ENCODE measurements at regions not wholly inside any gene's neighbourhood (a gene's known extent, or its start where the extent isn't known, plus 50 kb on each side); places are given as distances from the start of the nearest gene placed in this dataset.

- H3K27ac ChIP-seq (ENCODE audit: extremely low read depth, low read depth, low read length), result no peak overlapping the region
- H4K20me1 ChIP-seq (replicated peaks; ENCODE audit: control insufficient read depth, insufficient read depth, low read length), result no peaks in the 10 kb centered on the region
- in situ Hi-C loops (cut with MboI), result no loop called here
- no peaks in the 10 kb centered on the region for H3K9me3 ChIP-seq (replicated peaks; ENCODE audit: control insufficient read depth, insufficient read depth, low read depth, low read length)
- no peaks in the 10 kb centered on the region for H3K36me3 ChIP-seq (ENCODE audit: control insufficient read depth, insufficient read depth, low read length)
- FAIRE-seq (no peak), DNase-seq (ENCODE audit: extremely low read depth in 1 of 4, low spot score in 3 of 4) (no peak), ATAC-seq (no peak)
- CTCF ChIA-PET (ENCODE audit: low intra/inter-chr PET ratio), result no interaction called here
- WGBS (ENCODE audit: insufficient coverage, low coverage, missing lambda C conversion rate), result 0% methylated on average over 1 of the region's 1 CpG
- TF ChIP-seq TCF3 (CRISPR knock-in tag; IDR thresholded peaks at IDR 0.05) (no peak), ZNF3 (CRISPR knock-in tag; IDR thresholded peaks at IDR 0.05) (no peak), ZNF77 (CRISPR knock-in tag; IDR thresholded peaks at IDR 0.05) (no peak), C11orf30 (IDR thresholded peaks at IDR 0.05; ENCODE audit: low read depth) (no peak)
- POLR2A ChIA-PET, result interaction anchor here (0.5 to 0.6 kb wide), 2 partner anchors 58 to 191 kb away, joined by 3 read pairs; no protein-coding TSS in a partner anchor
- no peak overlapping the region for H3K4me2 ChIP-seq (ENCODE audit: insufficient read depth, low read length)
- peaks cover 0 to 12% of the 10 kb centered on the region in 2 experiments; a peak in 1 of 5 replicates for H3K27me3 ChIP-seq (ENCODE audit: control insufficient read depth in 2 of 2, insufficient read depth in 2 of 2, low read length in 2 of 2)
- no peaks in the 10 kb centered on the region for H3K9me1 ChIP-seq (ENCODE audit: control insufficient read depth, insufficient read depth, low read length)
- H3K9ac ChIP-seq (ENCODE audit: insufficient read depth in 1 of 2, low read depth in 2 of 2, low read length in 2 of 2), result no peak overlapping the region
- H3K4me1 ChIP-seq (replicated peaks in 1 of 2; ENCODE audit: control insufficient read depth in 2 of 2, insufficient read depth in 2 of 2, low read length in 2 of 2), result peaks cover 6 to 8% of the 10 kb centered on the region in 2 experiments; a peak in 3 of 5 replicates
- H3K4me3 ChIP-seq, result no peak overlapping the region
- H3K79me2 ChIP-seq (ENCODE audit: control insufficient read depth, insufficient read depth, low read length), result no peaks in the 10 kb centered on the region
- H2AFZ ChIP-seq (ENCODE audit: low read depth, low read length), result no peak overlapping the region
- intact Hi-C loops (cut with micrococcal nuclease), result no loop called here
- BruUV-seq (replicated peaks), result no TSS peak
These were observed 204.7 kb upstream of the CTNNB1 start for GRCh38 chr3:40994611-40995010.

- Histone ChIP-seq H3K79me2 (ENCODE audit: control insufficient read depth, insufficient read depth, low read length) (no peaks in the 10 kb centered on the region), H3K36me3 (ENCODE audit: control insufficient read depth, insufficient read depth, low read length) (no peaks in the 10 kb centered on the region), H3K4me3 (no peak overlapping the region), H3K9me3 (replicated peaks; ENCODE audit: control insufficient read depth, insufficient read depth, low read depth, low read length) (no peaks in the 10 kb centered on the region), H3K4me2 (ENCODE audit: insufficient read depth, low read length) (no peak overlapping the region), H4K20me1 (replicated peaks; ENCODE audit: control insufficient read depth, insufficient read depth, low read length) (no peaks in the 10 kb centered on the region), H2AFZ (ENCODE audit: low read depth, low read length) (no peak overlapping the region), H3K9ac (ENCODE audit: insufficient read depth in 1 of 2, low read depth in 2 of 2, low read length in 2 of 2) (no peak overlapping the region), H3K27ac (ENCODE audit: extremely low read depth, low read depth, low read length) (no peak overlapping the region), H3K27me3 (ENCODE audit: control insufficient read depth in 2 of 2, insufficient read depth in 2 of 2, low read length in 2 of 2) (peaks cover 0 to 12% of the 10 kb centered on the region in 2 experiments; a peak in 1 of 5 replicates), H3K4me1 (replicated peaks in 1 of 2; ENCODE audit: control insufficient read depth in 2 of 2, insufficient read depth in 2 of 2, low read length in 2 of 2) (peaks cover 6 to 8% of the 10 kb centered on the region in 2 experiments; a peak in 3 of 5 replicates), H3K9me1 (ENCODE audit: control insufficient read depth, insufficient read depth, low read length) (no peaks in the 10 kb centered on the region)
- FAIRE-seq (no peak), ATAC-seq (no peak), DNase-seq (ENCODE audit: extremely low read depth in 1 of 4, low spot score in 3 of 4) (no peak)
- BruUV-seq (replicated peaks), result no TSS peak
- ChIA-PET CTCF (ENCODE audit: low intra/inter-chr PET ratio) (no interaction called here), POLR2A (interaction anchor here (0.6 kb wide), 1 partner anchor 63 kb away, joined by 3 read pairs; no protein-coding TSS in a partner anchor)
- no peak for TF ChIP-seq CGGBP1 (CRISPR knock-in tag; IDR thresholded peaks at IDR 0.05)
- no peak for TF ChIP-seq HES1 (IDR thresholded peaks at IDR 0.05; ENCODE audit: low read depth)
- no peak for TF ChIP-seq ZNF586 (CRISPR knock-in tag; conservative IDR thresholded peaks at IDR 0.05)
- no peak for TF ChIP-seq THRB (CRISPR knock-in tag; conservative IDR thresholded peaks at IDR 0.05)
- no peak for TF ChIP-seq PTRF (tag; IDR thresholded peaks at IDR 0.05)
- no peak for TF ChIP-seq ELK3 (CRISPR knock-in tag; IDR thresholded peaks at IDR 0.05)
- intact Hi-C loops (cut with micrococcal nuclease) (no loop called here), in situ Hi-C loops (cut with MboI) (no loop called here)
- WGBS (ENCODE audit: insufficient coverage, low coverage, missing lambda C conversion rate), result 0% methylated on average over 2 of the region's 2 CpGs
These were observed 204.0 kb upstream of the CTNNB1 start for GRCh38 chr3:40995271-40995670.
